ENCODE measurements at regions not wholly inside any gene's neighbourhood (a gene's known extent, or its start where the extent isn't known, plus 50 kb on each side); places are given as distances from the start of the nearest gene placed in this dataset.

GRCh38 chrY:19207048-19207447 is 433.5 kb upstream of the HSFY2 start:
- DNase-seq (no peak), ATAC-seq (ENCODE audit: low read depth) (no peak)
- Histone ChIP-seq H3K27me3 (replicated peaks in 1 of 4; ENCODE audit: control extremely low read depth in 1 of 4, control insufficient read depth in 3 of 4, insufficient read depth in 4 of 4, low read length in 3 of 4) (no peaks in the 10 kb centered on the region), H3K4me2 (replicated peaks; ENCODE audit: low read depth, low read length, poor library complexity, severe bottlenecking) (no peak overlapping the region), H4K20me1 (ENCODE audit: control insufficient read depth, insufficient read depth, low read length, poor library complexity, severe bottlenecking) (no peaks in the 10 kb centered on the region), H3K9me3 (ENCODE audit: control extremely low read depth in 1 of 3, control insufficient read depth in 2 of 3, insufficient read depth in 1 of 3, low read length in 2 of 3) (no peaks in the 10 kb centered on the region), H3K79me2 (ENCODE audit: control insufficient read depth, insufficient read depth, low read length) (no peaks in the 10 kb centered on the region), H3K9ac (ENCODE audit: low read length) (no peak overlapping the region), H3K4me3 (ENCODE audit: control extremely low read depth in 1 of 5, extremely low read depth in 1 of 5, insufficient read depth in 1 of 5, low read depth in 2 of 5, low read length in 4 of 5) (no peak overlapping the region), H3K27ac (ENCODE audit: low read length in 2 of 2) (no peak overlapping the region), H3K4me1 (ENCODE audit: control insufficient read depth in 2 of 2, insufficient read depth in 2 of 2, low read length in 2 of 2) (no peaks in the 10 kb centered on the region), H3K36me3 (replicated peaks in 1 of 2; ENCODE audit: control extremely low read depth in 1 of 2, control insufficient read depth in 1 of 2, extremely low read depth in 1 of 2, insufficient read depth in 2 of 2, low read length in 1 of 2) (no peaks in the 10 kb centered on the region), H2AFZ (ENCODE audit: insufficient read depth, low read depth, low read length, poor library complexity, severe bottlenecking) (no peak overlapping the region)
- TF ChIP-seq EZH2 (IDR thresholded peaks at IDR 0.05; ENCODE audit: borderline replicate concordance, insufficient read depth, low read depth, low read length, poor library complexity, severe bottlenecking), result no peak
- TF ChIP-seq CTCF (IDR thresholded peaks at IDR 0.05), result no peak
- H3K4me1 Mint-ChIP-seq, result no peaks in the 10 kb centered on the region
- no peaks in the 10 kb centered on the region for H3K27me3 Mint-ChIP-seq
- ChIA-PET CTCF (no interaction called here), POLR2A (no interaction called here)
- no peak overlapping the region for H3K27ac Mint-ChIP-seq
- no peak overlapping the region for H3K4me3 Mint-ChIP-seq
- H3K9me3 Mint-ChIP-seq (ENCODE audit: insufficient read depth), result no peaks in the 10 kb centered on the region
- no CpG with 5 or more reads among the region's 1 CpG for WGBS (ENCODE audit: insufficient coverage)
- intact Hi-C loops (cut with micrococcal nuclease), result no loop called here

GRCh38 chrY:19180824-19181223 is 407.3 kb upstream of the HSFY2 start:
- intact Hi-C loops (cut with micrococcal nuclease), result no loop called here
- H3K27ac ChIP-seq (ENCODE audit: low read length in 2 of 2), result no peak overlapping the region
- ChIA-PET CTCF (no interaction called here), POLR2A (no interaction called here)
- no peaks in the 10 kb centered on the region for H3K36me3 ChIP-seq (replicated peaks in 1 of 2; ENCODE audit: control extremely low read depth in 1 of 2, control insufficient read depth in 1 of 2, extremely low read depth in 1 of 2, insufficient read depth in 2 of 2, low read length in 1 of 2)
- no peak overlapping the region for H3K4me2 ChIP-seq (replicated peaks; ENCODE audit: low read depth, low read length, poor library complexity, severe bottlenecking)
- H3K27me3 Mint-ChIP-seq, result no peaks in the 10 kb centered on the region
- TF ChIP-seq CTCF (IDR thresholded peaks at IDR 0.05) (no peak), EZH2 (IDR thresholded peaks at IDR 0.05; ENCODE audit: borderline replicate concordance, insufficient read depth, low read depth, low read length, poor library complexity, severe bottlenecking) (no peak)
- no peak overlapping the region for H3K27ac Mint-ChIP-seq
- peaks cover 3% of the 10 kb centered on the region for H3K9me3 Mint-ChIP-seq (ENCODE audit: insufficient read depth)
- H3K9me3 ChIP-seq (ENCODE audit: control extremely low read depth in 1 of 3, control insufficient read depth in 2 of 3, insufficient read depth in 1 of 3, low read length in 2 of 3), result no peaks in the 10 kb centered on the region
- no peaks in the 10 kb centered on the region for H3K4me1 Mint-ChIP-seq
- DNase-seq, result no peak
- H3K27me3 ChIP-seq (replicated peaks in 1 of 4; ENCODE audit: control extremely low read depth in 1 of 4, control insufficient read depth in 3 of 4, insufficient read depth in 4 of 4, low read length in 3 of 4), result no peaks in the 10 kb centered on the region
- H2AFZ ChIP-seq (ENCODE audit: insufficient read depth, low read depth, low read length, poor library complexity, severe bottlenecking), result no peak overlapping the region
- 100% methylated on average over 1 of the region's 3 CpGs for WGBS (ENCODE audit: insufficient coverage)
- no peak for ATAC-seq (ENCODE audit: low read depth)
- no peaks in the 10 kb centered on the region for H4K20me1 ChIP-seq (ENCODE audit: control insufficient read depth, insufficient read depth, low read length, poor library complexity, severe bottlenecking)
- H3K4me3 ChIP-seq (ENCODE audit: control extremely low read depth in 1 of 5, extremely low read depth in 1 of 5, insufficient read depth in 1 of 5, low read depth in 2 of 5, low read length in 4 of 5), result no peak overlapping the region
- no peaks in the 10 kb centered on the region for H3K4me1 ChIP-seq (ENCODE audit: control insufficient read depth in 2 of 2, insufficient read depth in 2 of 2, low read length in 2 of 2)
- H3K9ac ChIP-seq (ENCODE audit: low read length), result no peak overlapping the region
- no peak overlapping the region for H3K4me3 Mint-ChIP-seq
- H3K79me2 ChIP-seq (ENCODE audit: control insufficient read depth, insufficient read depth, low read length), result no peaks in the 10 kb centered on the region
